ENCODE measurements at regions not wholly inside any gene's neighbourhood (a gene's known extent, or its start where the extent isn't known, plus 50 kb on each side); places are given as distances from the start of the nearest gene placed in this dataset.

DNA sequence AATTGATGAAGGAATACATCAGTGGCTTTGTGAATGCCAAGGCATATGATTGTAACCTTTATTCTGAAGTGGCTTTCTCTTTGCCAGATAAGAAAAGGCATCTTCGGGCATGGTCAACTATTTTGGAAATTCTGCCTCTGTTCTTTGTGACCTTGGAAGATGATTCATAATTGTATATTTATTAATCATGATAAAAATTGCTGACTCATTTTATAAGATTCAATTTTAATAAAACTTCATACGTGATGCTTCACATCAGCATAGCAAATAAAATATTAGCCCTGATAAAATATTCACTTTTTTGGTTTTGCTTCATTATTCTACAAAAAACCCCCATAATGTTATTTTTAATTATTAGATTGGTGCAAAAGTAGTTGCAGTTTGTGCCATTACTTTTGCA, 200.5 kb downstream of the MACC1 start:
- TF ChIP-seq, protein P1, sequence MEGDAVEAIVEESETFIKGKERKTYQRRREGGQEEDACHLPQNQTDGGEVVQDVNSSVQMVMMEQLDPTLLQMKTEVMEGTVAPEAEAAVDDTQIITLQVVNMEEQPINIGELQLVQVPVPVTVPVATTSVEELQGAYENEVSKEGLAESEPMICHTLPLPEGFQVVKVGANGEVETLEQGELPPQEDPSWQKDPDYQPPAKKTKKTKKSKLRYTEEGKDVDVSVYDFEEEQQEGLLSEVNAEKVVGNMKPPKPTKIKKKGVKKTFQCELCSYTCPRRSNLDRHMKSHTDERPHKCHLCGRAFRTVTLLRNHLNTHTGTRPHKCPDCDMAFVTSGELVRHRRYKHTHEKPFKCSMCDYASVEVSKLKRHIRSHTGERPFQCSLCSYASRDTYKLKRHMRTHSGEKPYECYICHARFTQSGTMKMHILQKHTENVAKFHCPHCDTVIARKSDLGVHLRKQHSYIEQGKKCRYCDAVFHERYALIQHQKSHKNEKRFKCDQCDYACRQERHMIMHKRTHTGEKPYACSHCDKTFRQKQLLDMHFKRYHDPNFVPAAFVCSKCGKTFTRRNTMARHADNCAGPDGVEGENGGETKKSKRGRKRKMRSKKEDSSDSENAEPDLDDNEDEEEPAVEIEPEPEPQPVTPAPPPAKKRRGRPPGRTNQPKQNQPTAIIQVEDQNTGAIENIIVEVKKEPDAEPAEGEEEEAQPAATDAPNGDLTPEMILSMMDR (IDR thresholded peaks at IDR 0.05): no peak
- TF ChIP-seq POLR2A (IDR thresholded peaks at IDR 0.05): no peak
